GM21528 (cell line): ENCODE measurements at regions not wholly inside any gene's neighbourhood (a gene's known extent, or its start where the extent isn't known, plus 50 kb on each side); places are given as distances from the start of the nearest gene placed in this dataset.

Source experiments
- ATAC-seq: cut with Tn5 transposase; IDR thresholded peaks from one replicate; pipeline ENCODE4 v1.9.1; 2021; ENCODE audit warnings: mild to moderate bottlenecking, moderate library complexity; ENCODE audit not compliant: unreplicated experiment, low FRiP score

DNA sequence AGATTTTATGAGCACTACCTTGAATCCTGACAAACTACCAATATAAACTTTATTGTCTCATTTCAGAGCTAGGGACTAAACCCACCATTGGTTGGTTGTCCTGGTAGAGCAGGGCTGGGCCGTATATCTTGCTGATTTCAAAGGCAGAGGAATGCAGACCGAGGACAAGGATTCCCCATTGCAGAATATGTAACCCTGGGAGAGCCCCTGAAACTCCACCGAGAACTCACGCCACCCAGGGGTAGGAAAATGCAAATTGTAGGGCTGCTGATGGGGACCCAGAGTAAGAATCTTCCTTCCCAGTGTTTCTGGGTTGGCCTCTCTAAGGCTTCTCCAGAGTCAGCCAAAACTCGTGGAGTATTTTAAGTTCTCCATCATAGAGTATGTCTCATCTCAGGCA, 235.3 kb downstream of the ABHD5 start:
- no peak for ATAC-seq

DNA sequence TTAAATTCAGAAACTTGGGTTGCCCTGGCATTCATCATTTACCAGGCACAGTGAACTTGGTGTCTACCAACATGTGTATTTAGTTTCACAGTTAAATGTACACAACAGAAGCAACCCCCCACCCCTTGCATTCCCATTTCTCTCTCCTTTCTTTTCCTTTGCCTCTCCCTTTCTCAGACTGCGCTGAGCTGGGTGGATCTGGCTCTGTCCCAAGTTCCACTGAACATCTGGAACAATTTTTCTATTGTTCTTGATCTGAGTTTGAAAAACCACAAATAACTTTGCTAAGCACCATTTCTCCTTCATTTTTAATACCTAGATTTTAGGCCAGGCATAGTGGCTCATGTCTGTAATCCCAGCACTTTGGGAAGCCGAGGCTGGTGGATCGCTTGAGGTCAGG, 242.2 kb downstream of the ABHD5 start:
- no peak for ATAC-seq

DNA sequence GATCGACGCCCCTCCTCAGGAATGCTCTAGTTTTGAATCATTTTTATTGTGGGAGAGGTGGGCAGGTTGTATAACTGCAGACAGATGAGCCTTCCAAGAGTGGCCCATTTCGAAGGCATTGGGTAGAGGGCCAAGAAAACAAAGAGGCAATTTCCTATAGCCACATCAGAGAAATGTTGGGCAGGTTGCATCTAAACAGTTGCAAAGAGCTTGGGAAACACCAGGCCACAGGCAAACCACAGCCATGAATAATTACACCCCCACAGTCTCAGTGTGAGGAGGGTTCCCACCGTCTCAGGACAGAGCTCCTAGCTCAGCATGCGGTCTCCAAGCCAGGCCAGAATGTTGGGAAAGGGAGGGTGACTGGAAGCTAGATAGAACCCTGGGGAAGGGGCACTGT, 257.3 kb downstream of the ABHD5 start:
- ATAC-seq, result no peak

DNA sequence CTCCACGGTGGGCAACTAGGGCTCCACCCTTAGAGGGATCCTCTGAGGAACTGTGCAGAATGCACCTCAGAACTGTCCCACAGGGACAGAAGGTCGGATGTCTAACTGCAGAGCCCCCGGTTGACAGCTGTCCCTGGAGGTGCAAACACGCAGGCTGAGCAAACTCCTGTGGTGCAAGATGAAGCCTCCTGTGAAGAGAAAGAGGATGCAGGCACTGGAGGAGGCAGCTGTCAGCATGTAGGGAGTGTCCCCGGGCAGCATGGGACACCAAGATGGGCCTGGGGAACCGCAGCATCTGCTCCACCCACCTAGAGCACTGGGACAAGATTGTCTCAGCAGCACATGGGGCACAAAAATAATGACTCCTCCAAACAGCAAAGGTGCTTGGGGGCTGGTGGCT, 258.9 kb downstream of the ABHD5 start:
- ATAC-seq, result no peak

DNA sequence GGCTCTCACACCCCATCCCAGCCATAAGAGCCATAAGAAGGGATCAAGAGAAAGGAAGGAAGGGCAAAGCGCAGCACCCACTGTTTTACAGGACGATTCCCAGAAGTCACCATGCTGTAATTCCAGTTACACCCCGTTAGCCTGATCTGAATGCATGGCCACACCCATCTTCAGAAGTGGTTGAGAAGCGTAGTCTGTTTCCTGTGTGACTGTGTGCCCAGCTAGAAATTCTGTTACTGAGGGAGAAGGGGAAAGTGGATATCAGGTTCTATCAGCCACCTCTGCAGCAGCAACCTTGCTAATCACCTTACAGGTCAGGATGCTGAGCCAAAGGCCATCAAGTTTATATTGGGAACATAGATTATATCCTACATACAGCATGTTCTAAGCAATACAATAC, 260.0 kb downstream of the ABHD5 start:
- ATAC-seq, result no peak

DNA sequence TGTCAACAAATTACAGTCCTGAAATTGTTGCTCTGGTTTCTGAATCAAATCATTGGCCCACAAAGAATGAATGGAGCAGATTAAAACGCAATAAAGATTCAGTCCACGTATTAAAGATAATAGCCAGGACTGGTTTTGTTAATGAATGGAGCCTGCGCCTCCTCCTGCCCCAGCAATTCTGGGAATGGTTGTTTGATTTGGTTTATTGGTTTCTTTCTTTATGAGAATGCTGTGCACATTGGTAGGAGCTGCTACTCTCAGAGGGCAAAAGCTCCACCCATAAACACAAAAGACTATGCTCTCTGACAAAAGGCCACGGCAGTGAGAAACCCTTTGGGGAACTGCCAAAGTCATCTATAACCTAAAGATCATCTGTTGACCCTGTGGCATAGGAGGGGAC, 261.1 kb downstream of the ABHD5 start:
- ATAC-seq, result no peak

DNA sequence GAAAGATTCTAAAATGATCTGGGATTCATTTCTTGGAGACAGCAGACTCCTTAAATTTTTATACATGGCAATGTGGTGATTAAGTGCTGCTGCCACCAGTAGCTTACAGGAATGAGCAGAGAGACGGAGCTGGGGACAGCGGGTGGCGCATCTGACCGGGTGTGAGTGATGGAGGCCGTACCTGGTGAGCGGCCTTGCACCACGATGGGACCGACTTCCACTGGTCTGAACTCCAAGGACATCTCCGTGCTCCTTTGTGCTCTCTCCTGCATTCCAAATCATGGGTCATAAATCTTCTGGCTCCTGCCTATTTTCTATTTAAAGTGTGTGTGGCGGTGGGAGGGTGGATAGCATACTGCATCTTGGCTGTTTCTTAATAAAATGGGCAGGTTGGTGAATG, 262.6 kb downstream of the ABHD5 start:
- no peak for ATAC-seq

DNA sequence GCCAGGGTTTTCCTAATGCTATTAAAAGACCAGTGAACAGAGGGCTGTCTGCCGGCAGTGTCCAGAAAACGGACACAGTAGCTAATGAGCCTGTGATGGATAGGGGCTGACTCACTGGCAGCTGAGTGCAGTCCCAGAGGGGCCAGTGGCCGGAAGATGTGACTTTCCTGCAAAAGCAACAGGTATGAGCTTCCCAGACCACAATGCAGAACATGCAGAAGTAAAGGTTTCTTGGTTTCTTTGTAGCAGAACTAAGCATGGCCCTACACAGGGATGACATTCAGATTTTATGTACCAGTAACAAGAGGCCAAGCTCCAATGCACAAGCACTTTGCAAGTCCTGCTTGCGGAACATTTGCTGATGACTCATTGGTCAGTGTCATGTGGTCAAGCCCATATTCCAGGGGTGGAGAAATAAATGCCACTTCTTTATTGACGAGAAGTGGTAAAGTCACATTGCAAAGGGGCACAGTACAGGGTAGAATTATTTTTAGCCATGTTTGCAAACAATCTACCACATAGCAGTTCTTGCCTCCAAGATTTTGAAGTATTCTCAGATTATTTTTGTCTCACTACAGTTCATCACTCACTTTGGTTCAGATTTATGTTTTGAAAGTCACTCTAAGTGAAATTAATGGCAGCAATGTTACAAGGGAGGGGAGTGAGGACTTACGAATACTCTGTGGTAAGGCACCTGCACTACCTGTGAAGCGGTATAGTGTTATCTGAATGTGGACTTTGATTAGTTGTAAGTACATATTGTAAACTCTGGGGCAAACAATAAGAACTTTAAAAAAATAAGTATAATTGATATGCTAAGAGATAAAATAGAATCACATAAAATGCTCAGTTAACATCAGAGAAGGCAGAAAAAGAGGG, 263.3 kb downstream of the ABHD5 start:
- no peak for ATAC-seq

DNA sequence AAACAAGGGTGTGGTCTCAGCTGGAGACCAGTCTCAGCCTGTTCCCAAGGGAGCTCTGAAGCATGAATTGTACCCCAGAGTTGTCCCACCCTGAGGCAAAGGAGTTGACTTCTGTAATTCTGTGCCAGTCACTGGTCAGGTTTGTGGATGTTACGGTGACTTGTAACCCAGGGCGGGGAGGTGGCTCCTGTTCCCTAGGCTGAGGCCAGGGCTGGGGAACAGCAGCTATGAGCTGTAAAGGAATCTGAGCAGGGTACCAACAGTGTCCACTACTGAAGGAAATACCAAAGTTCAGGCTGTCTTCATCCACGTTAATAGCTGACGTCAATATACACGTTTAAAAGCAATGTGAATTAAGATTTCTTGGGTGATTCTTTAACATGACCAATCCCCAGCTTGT, 266.2 kb downstream of the ABHD5 start:
- ATAC-seq, result no peak

DNA sequence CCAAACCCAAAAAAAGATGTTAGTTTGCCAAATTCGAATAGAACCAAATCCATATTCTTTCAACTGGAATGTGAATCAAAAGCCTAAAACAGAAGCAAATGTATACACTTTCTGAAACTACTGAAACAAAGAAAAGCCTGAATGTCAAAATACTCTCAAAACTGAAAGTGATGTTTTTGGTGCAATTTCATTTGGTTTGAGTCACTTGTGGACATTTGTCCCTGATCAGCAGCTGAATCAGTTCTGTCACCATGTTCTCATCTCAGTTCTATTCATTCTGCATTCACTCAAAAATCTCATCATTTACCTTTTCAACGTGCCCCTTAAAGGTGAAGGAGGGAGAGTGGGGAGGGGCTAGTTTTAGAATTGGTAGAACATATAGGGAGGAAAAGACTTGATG, 266.8 kb downstream of the ABHD5 start:
- ATAC-seq, result no peak

DNA sequence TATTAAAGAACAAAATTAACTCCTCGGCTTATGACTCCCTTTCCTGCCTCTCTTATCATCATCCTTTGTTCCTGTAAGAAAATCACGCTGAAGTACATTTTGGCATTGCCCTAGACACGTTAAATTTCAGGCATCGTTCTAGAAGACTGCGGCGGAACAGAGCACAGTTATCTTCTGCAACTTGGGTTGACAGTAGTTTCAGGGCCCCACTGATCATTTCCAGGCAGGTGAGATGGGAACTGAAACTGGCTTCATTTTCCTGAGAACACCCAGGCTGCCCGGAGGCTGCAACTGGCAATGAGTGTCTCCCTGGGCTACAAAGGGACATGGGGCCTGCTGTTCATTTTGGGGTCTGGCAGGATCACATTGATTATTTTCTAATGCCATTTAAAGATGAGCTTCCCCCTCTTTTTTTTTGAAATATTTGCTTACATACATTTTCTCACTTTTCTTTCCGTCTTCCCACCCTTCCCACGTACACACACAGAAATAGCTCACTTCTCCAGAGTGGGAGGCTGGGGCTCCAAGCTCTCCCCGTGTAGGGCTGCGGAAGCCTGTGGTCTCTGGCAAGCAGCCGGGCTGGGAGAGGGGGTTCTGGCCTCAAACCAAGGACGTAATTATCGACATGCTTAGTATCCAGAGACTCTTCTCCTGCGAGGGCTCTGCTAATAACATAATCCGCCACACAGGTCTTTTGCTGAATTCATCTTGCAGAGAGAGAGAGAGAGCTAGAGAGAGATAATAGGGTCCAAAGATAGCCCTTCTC, 267.4 kb downstream of the ABHD5 start:
- ATAC-seq, result no peak

DNA sequence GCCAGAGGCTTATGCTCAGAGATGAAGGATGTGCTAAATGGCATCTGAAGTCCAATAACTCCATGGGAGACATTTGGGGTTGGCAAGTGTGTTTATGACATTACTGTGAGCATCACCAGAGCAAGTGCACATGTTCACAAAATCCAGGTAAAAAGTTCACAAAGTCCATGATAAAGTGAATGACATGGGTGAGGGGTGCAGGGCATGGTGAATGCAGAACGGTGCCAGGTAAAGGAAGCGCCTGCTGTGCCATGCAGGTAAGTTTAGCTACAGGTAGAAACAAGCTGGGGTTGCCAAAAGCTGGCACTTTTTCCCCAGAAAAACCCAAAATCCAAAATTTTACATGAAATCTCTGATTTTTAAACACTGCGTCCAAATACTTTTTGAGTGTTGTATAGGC, 268.2 kb downstream of the ABHD5 start:
- no peak for ATAC-seq

DNA sequence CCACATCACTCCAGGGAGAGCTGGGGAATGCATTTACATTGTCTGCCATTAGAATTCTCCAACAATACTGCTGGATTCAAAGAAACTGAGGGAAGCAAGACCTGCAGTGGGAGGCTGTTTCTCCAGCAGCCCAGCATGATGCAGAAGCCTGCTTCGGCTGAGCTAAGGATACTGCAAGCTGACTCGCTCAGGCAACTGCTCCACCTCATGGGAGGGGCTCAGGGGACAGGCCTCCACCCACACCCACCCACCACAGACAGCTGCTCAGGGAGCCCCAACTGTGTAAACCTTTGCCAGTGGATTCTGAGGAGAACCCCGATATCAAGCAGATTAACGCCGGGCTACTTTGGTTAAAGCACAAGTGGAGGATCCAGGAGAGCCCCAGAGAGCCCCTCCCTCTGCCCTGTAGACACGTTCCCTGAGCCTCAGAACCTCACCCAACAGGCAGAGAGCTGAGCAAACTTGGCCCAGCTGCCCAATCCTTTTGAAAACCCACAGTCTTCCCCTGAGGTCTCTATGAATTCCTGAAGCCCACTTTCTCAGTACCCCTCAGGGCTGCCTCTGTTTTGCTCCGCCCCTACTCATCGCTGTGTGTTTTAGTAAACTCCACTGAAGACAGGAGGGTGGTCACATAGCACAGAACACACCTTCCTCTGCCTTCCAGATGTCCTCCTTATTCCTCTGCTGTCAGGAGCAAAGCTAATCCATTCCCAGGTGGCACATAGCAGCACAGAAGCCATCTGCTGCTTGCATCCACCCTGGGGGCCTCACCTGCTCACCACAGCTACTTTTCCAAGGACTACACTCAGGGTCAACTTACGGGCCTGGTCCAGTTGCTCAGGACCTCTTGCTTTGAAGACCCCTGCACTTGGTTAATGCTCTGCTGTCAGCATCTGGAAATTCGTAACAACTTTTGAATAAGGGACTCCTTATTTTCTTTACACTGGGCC, 269.0 kb downstream of the ABHD5 start:
- no peak for ATAC-seq

DNA sequence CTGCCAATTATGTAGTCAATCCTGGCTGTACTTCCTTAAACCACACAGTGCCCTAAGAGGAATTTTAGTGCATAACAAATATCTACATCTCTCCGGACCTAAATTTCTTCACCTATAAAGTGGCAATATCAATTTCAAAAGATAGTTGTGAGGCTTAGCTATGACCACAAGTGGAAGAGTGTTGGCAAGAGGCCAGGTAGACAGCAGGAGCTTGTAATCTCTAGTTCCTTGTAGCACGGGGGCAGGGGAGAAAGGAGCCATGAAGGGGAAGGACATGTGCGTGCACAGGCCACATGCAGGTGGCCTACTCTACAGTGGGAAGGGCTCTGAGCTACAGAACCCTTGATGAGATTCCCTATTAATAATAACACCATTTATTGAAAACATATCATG, 269.7 kb downstream of the ABHD5 start:
- no peak for ATAC-seq

DNA sequence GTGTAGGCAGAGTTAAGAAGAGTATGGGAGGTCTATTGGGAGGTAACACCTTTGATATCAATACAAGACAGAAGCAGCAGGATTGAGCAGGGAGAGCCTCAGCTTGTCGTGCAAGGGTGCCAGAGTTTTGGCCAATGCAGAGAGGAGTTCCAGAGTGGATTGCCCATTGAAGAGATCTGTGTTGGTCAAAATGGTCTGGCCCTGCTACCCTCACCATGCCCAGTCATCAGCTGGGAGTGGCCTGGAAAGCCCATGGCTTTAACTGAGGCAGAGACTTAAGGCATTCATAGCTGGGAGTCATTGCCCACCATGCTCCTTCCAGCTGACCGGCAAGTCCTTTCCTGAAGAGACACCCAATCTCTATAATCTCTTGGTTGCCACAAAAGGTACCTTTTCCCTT, 271.3 kb downstream of the ABHD5 start:
- ATAC-seq, result no peak

DNA sequence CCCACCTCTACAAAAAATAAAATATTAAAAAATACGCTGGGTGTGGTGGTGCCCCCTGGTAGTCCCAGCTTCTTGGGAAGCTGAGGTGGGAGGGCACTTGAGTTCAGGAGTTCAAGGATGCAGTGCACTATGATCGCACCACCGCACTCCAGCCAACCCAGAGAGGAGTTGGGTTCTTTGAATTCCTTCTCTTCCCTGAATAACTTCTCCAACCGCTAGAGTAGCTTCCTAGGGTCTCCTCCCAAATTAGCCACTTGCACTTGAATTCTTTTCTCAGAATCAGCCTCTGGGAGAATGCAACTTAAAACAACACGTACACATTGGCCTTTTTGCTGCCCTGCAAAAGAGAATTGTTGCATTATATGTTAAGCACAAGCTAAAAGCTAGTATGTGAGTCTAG, 272.5 kb downstream of the ABHD5 start:
- no peak for ATAC-seq

DNA sequence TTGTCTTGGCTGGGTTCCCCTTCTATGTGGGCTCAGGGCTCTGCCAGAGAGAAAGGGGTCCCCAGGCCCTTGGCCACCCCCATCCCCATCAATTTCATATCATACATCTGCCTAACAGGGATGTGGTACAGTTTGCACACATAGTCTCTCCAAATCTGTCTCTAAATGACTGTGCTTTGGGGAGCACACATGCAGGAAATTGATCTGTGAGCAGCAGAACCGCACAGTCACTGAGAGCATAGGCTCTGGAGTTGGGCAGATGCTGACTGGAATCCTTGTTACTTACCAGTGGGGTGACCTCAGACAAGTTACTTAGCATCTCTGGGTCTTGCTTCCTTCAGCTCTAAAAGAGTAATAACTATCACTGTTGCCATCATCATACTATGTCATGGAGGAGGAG, 273.9 kb downstream of the ABHD5 start:
- ATAC-seq, result no peak

DNA sequence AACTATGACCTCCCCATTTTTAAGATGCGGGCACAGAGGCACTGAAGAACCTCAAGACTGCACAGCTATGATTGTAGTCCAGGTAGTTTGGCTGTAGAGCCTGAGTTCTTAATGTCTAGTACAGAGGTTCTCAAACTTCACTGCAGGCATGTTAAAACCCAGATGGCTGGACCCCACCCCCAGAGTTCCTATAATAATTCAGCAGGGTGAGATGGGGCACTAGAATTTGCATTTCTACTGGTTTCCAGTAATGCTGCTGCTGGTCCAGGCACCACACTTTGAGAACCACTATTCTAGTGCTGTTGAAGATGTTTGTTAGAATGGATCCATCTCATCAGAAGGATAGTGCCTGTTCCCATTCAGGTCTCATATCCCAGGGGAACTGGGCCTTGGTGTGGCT, 274.9 kb downstream of the ABHD5 start:
- no peak for ATAC-seq

DNA sequence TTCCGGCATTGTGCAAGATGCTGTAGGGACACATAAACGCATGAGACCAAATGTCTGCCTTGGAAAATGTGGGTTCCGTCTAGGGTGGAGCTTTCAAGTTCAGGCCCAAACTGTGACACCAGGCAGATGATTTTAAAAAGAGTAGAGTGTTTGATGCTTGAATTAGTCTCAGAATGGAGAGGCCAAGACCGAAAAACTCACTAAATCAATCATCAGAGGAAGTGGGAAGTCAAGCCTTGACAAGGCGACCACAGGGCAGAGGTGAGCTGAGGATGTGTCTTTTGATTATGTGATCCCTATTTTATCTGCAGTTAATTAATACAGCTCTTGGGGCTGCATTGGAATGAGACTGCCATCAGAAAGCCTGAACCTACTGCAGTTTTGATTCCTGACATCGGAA, 275.4 kb downstream of the ABHD5 start:
- no peak for ATAC-seq

DNA sequence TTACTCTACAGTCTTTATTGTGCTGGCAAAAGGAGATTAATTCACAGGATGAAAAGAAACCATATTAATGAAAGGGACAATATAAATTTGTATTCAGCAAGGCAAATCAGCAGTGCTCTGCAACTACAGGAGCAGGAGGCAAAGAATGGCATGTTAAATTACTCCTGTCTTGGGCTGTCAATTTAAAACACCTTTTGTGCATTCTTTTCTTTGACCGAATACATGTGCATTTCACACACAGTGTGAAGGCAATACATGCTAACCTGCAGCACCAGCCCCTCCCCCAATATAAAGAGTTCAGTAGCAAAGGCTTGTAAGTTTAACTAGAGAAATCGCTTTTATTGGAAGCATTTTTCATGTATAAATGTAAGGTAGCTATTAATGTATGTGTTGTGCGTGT, 275.2 kb upstream of the TOPAZ1 start:
- ATAC-seq, result no peak

DNA sequence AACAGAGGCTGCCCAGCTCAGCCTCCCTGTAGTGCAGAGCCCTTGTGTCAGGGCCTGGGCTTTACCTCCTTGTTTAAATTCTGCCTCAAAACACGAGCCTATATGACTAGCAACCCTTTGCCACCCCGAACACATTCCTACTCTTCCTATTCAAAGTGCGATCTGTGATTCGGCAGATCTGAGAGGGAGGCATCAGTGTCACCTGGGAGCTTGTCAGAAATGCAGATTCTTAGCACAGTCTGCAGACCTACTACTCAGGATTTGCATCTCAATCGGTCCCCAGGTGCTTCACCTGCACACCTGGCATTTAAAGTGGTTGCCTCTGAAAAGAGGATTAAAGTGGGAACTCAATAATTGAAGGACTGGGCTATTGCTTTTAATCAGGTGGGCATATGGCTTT, 273.2 kb upstream of the TOPAZ1 start:
- no peak for ATAC-seq
